ENCODE measurements at regions not wholly inside any gene's neighbourhood (a gene's known extent, or its start where the extent isn't known, plus 50 kb on each side); places are given as distances from the start of the nearest gene placed in this dataset.

GRCh38 chr4:123455360-123455759 lies 58.8 kb downstream of the SPRY1 start:
- CTCF ChIA-PET = no interaction called here
- TF ChIP-seq HDGF (IDR thresholded peaks at IDR 0.05; ENCODE audit: borderline replicate concordance) = no peak
- no peak for TF ChIP-seq SUZ12 (IDR thresholded peaks at IDR 0.05)
- no peak for TF ChIP-seq ELF4 (IDR thresholded peaks at IDR 0.05)
- no peak for TF ChIP-seq TARDBP (IDR thresholded peaks at IDR 0.05)
- TF ChIP-seq ARNT (IDR thresholded peaks at IDR 0.05) = no peak

GRCh38 chr4:123462007-123462406 lies 65.4 kb downstream of the SPRY1 start:
- no peak for TF ChIP-seq PKNOX1 (IDR thresholded peaks at IDR 0.05)
- no peak for TF ChIP-seq BHLHE40 (IDR thresholded peaks at IDR 0.05; ENCODE audit: borderline replicate concordance)
- TF ChIP-seq NFRKB (IDR thresholded peaks at IDR 0.05) = no peak
- no peak for TF ChIP-seq HDGF (IDR thresholded peaks at IDR 0.05; ENCODE audit: borderline replicate concordance)
- no peak for TF ChIP-seq SP1 (IDR thresholded peaks at IDR 0.05)
- TF ChIP-seq ARNT (IDR thresholded peaks at IDR 0.05) = no peak
- TF ChIP-seq ELF4 (IDR thresholded peaks at IDR 0.05) = no peak
- no peak for TF ChIP-seq ZNF384 (IDR thresholded peaks at IDR 0.05)
- TF ChIP-seq FOXM1 (IDR thresholded peaks at IDR 0.05; ENCODE audit: borderline replicate concordance) = no peak
- no peak for TF ChIP-seq SUZ12 (IDR thresholded peaks at IDR 0.05)
- TF ChIP-seq FOXA1 (IDR thresholded peaks at IDR 0.05) = no peak
- TF ChIP-seq L3MBTL2 (conservative IDR thresholded peaks at IDR 0.05) = no peak
- no peak for TF ChIP-seq FOXK2 (IDR thresholded peaks at IDR 0.05)
- no peak for TF ChIP-seq LEF1 (IDR thresholded peaks at IDR 0.05; ENCODE audit: borderline replicate concordance)
- no peak for TF ChIP-seq CTBP1 (IDR thresholded peaks at IDR 0.05; ENCODE audit: borderline replicate concordance)
- TF ChIP-seq TARDBP (IDR thresholded peaks at IDR 0.05) = no peak
- ChIA-PET POLR2A (no interaction called here), CTCF (no interaction called here)
- no peak for DNase-seq (ENCODE audit: extremely low spot score)

More at GRCh38 chr4:123455360-123455759, 58.8 kb downstream of the SPRY1 start:
- POLR2A ChIA-PET = interaction anchor here (1.5 kb wide), 1 partner anchor 11 kb away, joined by 4 read pairs; no protein-coding TSS in a partner anchor
- DNase-seq (ENCODE audit: extremely low spot score) = no peak

GRCh38 chr4:123463869-123464268 lies 67.3 kb downstream of the SPRY1 start:
- no peak for TF ChIP-seq ELF4 (IDR thresholded peaks at IDR 0.05)
- no peak for TF ChIP-seq TARDBP (IDR thresholded peaks at IDR 0.05)
- TF ChIP-seq FOXA1 (IDR thresholded peaks at IDR 0.05) = no peak
- no peak for TF ChIP-seq SUZ12 (IDR thresholded peaks at IDR 0.05)
- TF ChIP-seq HDGF (IDR thresholded peaks at IDR 0.05; ENCODE audit: borderline replicate concordance) = no peak
- TF ChIP-seq ARNT (IDR thresholded peaks at IDR 0.05) = no peak
- no peak for TF ChIP-seq NFRKB (IDR thresholded peaks at IDR 0.05)
- no peak for TF ChIP-seq LEF1 (IDR thresholded peaks at IDR 0.05; ENCODE audit: borderline replicate concordance)
- TF ChIP-seq ZNF384 (IDR thresholded peaks at IDR 0.05) = no peak
- no peak for TF ChIP-seq CTBP1 (IDR thresholded peaks at IDR 0.05; ENCODE audit: borderline replicate concordance)
- no peak for TF ChIP-seq L3MBTL2 (conservative IDR thresholded peaks at IDR 0.05)
- TF ChIP-seq FOXM1 (IDR thresholded peaks at IDR 0.05; ENCODE audit: borderline replicate concordance) = no peak
- no peak for TF ChIP-seq PKNOX1 (IDR thresholded peaks at IDR 0.05)
- TF ChIP-seq BHLHE40 (IDR thresholded peaks at IDR 0.05; ENCODE audit: borderline replicate concordance) = no peak
- no peak for TF ChIP-seq SP1 (IDR thresholded peaks at IDR 0.05)
- no peak for TF ChIP-seq FOXK2 (IDR thresholded peaks at IDR 0.05)
- ChIA-PET CTCF (no interaction called here), POLR2A (no interaction called here)
- DNase-seq (ENCODE audit: extremely low spot score) = no peak

GRCh38 chr4:123465416-123465815 lies 68.8 kb downstream of the SPRY1 start:
- TF ChIP-seq CTBP1 (IDR thresholded peaks at IDR 0.05; ENCODE audit: borderline replicate concordance) (no peak), PKNOX1 (IDR thresholded peaks at IDR 0.05) (no peak), FOXM1 (IDR thresholded peaks at IDR 0.05; ENCODE audit: borderline replicate concordance) (no peak), L3MBTL2 (conservative IDR thresholded peaks at IDR 0.05) (no peak), ARNT (IDR thresholded peaks at IDR 0.05) (no peak), LEF1 (IDR thresholded peaks at IDR 0.05; ENCODE audit: borderline replicate concordance) (no peak), TARDBP (IDR thresholded peaks at IDR 0.05) (no peak), SP1 (IDR thresholded peaks at IDR 0.05) (no peak)
- ChIA-PET CTCF (no interaction called here), POLR2A (no interaction called here)
- DNase-seq (ENCODE audit: extremely low spot score) = no peak

- POLR2A ChIA-PET = no interaction called here
- TF ChIP-seq ELF4 (IDR thresholded peaks at IDR 0.05) (no peak), PKNOX1 (IDR thresholded peaks at IDR 0.05) (no peak), ARNT (IDR thresholded peaks at IDR 0.05) (no peak), SUZ12 (IDR thresholded peaks at IDR 0.05) (no peak), FOXA1 (IDR thresholded peaks at IDR 0.05) (no peak), FOXM1 (IDR thresholded peaks at IDR 0.05; ENCODE audit: borderline replicate concordance) (no peak), CTBP1 (IDR thresholded peaks at IDR 0.05; ENCODE audit: borderline replicate concordance) (no peak), LEF1 (IDR thresholded peaks at IDR 0.05; ENCODE audit: borderline replicate concordance) (no peak), NFRKB (IDR thresholded peaks at IDR 0.05) (no peak), L3MBTL2 (conservative IDR thresholded peaks at IDR 0.05) (no peak), BHLHE40 (IDR thresholded peaks at IDR 0.05; ENCODE audit: borderline replicate concordance) (no peak)
These were observed 69.6 kb downstream of the SPRY1 start for GRCh38 chr4:123466080-123466785.

More at GRCh38 chr4:123466080-123466785, 69.6 kb downstream of the SPRY1 start:
- DNase-seq (ENCODE audit: extremely low spot score) = no peak
- CTCF ChIA-PET = no interaction called here
